Activated naive CD4-positive, alpha-beta T cell (primary cell): ENCODE measurements at regions not wholly inside any gene's neighbourhood (a gene's known extent, or its start where the extent isn't known, plus 50 kb on each side); places are given as distances from the start of the nearest gene placed in this dataset.
A peak's percentile ranks its signal among the peaks of the same experiment; 100 is the strongest.

Source experiments
- DNase-seq, 4 experiments: peaks; one replicate each; lab custom pipeline; 2025; lab: John Stamatoyannopoulos, UW

DNA sequence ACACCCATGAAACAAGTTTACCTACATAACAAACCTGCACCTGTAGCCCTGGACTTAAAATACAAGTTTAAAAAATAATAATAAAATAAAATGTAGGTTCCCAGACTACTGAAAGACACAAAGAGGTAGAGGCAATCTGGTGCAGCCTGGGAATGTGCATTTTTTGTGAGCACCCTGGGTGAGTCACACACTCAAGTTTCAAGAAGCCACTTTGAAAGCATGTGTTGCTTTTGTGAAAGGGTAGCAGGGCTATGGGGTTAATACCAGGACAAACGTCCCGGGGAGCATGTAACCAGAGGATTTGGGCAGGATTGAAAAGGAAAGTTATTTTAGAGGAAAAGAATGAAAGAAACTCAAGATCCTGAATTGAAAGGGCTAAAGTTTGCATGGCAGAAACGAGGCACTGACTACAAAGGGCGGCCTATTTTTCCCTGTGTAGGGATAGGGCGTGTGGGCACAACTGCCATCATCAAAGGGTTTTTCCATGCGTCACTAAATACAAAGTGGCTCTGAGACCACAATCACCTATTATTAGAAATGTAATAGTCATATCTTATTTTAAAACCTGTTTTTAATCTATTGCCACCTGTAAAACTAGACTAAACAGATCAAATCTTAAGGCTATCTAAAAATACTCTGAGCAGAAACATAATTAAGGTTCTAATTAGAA lies 314.9 kb downstream of the COG6 start:
- no peak for DNase-seq

DNA sequence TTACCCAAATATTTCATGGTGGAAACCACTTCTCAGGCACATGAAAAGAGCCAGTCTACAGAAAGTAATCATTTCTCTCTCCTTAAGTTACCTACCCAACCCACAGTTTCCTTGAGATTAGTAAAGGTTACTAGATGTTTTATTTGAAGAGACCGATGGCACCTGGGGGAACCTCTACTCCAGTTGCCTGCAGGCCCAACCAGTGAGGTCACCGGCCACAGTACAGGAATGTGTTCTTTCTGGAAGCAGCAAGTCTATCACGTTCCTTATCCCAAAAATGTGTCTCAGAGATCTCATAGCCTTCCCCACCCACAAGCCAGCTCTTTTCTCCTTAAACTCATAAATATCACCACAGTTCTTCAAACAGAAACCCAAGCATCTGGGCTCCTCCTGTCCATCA lies 316.1 kb downstream of the COG6 start:
- no peak for DNase-seq

DNA sequence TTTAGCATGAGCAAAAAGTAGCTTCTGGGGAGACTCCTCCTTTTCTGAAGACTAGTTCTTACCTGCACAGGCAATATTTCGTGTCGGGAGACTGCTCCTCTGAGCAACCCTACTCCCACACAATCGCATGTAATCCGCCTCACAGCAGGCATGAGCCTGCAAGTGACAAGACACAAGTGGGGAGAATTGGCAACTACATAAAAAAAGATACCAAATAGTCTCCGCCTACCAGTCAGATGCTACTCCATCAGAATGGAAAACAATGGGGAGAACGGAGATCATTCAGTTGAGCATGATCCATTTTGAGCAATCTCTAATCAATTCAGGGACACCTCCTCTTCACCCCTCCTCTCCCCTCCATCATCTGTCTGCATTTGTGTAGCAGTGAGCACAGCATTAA lies 321.0 kb downstream of the COG6 start:
- no peak for DNase-seq

DNA sequence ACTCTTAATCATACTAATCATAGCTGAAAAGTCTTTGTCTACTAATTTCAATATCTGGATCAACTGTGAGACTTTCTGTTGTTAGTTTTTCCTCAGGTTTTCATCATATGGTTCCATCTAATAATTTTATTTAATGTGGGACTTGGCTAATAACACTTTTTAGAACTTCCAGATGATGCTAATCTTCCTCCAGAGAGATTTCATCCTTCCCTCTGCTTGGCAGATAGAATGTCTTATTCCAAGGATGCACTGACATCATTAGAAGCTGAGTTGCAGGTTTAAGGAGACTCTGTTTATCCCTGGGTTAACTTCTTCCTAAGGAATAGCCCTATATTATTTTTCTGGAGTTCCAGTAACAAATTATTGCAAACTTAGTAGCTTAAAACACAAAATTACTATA lies 325.6 kb downstream of the COG6 start:
- no peak for DNase-seq

DNA sequence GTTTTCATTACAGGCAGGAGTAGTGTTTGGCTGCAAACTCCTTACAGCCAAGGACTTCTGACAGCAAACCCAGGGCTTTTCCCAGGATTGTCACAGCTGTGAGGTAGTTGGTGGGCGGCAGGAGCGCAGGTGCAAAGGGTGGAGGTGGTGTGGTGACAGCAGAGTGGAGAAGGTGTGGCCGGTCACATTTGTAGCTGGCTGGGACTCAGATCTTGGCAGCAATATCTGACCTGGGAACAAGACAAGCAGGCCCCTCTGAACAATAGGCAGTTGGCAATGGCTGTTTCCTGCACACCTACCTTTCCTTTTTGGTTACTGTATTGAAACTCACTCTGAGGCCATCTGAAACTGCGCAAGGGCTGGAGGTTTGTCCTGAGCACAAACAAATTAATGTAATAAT lies 327.3 kb downstream of the COG6 start:
- no peak for DNase-seq

DNA sequence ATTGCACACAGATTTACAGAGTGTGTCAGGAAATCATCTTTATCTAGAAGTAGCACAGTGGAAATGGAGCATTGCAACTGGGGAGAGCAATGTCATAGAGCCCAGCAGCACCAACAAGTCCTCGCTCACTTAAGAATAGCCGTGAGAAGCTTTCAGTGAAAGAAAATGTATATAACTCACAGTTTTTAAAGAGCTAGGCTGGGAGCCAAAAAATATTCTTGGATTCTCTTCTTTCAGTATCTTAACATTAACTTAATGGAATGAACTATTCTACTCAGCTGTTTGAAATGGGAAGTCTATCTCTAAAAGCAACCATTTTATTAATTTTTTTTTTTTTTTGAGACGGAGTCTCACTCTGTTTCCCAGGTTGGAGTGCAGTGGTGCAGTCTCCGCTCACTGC lies 329.6 kb downstream of the COG6 start:
- no peak for DNase-seq

DNA sequence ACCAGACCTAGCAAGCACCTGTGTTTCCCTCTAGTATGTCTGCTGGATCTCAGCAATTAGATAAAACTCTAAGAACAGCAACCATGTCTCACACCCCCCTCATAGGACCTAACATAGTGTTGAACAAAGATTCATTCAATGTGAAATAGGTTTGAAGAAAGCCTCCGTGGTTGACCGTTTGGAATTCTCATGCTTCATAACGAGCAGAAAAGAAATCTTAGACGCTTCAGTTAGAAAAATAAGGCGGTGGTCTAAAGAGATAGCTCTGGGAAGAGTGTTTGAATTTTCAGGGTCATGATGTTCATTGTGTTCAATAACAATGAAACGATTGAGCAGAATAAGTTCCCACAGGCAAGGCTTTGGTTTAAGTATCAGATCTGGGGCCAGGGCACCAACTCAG lies 332.9 kb downstream of the COG6 start:
- DNase-seq: no peak

DNA sequence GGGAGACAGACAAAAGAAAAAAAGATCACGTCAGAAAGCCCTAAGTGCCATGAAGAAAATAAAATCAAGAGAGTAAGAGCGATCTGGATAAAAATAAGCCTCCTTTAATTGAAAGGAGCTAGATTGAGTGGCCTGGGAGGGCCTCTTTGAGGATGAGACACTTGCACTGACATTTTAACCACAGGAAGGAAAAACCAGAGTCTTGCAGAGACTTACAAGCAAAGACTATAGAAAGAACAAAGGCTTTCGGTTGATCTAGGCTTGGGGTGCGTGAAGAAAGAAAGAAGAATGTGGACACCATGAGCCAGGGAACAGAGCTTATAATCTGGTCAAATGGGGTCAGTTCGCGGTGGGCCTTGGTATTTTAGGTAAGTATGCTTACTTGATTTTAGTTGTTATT lies 342.7 kb downstream of the COG6 start:
- DNase-seq: no peak

DNA sequence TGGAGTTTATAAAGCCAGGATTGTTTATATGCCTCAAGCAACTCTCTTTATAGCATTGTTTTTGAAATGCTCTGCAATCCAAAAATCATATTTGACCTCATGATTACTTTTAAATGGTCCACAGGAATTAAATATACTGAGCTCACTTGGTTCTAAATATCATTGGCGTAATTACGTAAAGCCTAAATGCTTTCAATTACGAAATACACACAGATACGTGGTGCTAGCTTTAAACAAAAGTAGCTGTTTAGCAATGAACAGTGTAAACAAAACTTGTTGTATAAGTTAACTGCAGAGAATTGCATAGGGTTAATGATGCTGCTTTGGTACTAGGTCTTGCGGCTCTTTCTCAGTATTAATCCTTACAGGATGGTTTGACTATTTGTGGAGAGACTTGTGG lies 346.6 kb downstream of the COG6 start:
- DNase-seq: no peak

DNA sequence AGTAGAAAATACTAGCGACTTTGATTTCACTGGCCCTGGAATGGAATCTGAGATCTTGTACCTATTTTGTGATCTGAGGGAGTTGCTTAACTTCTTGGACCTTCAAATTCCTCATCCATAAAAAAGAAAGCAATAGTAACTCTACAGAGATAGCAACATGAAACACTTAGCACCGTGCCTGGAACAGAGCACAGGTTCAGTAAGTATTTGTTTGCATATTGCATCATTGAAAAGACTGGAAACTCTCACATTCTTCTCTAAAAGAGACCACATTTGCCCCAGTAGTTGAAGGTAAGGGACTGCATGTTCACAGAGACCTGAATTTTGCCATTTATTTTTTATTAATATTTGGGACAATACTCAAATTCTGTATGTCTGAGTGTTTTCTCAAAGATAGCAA lies 358.1 kb downstream of the COG6 start:
- no peak for DNase-seq

DNA sequence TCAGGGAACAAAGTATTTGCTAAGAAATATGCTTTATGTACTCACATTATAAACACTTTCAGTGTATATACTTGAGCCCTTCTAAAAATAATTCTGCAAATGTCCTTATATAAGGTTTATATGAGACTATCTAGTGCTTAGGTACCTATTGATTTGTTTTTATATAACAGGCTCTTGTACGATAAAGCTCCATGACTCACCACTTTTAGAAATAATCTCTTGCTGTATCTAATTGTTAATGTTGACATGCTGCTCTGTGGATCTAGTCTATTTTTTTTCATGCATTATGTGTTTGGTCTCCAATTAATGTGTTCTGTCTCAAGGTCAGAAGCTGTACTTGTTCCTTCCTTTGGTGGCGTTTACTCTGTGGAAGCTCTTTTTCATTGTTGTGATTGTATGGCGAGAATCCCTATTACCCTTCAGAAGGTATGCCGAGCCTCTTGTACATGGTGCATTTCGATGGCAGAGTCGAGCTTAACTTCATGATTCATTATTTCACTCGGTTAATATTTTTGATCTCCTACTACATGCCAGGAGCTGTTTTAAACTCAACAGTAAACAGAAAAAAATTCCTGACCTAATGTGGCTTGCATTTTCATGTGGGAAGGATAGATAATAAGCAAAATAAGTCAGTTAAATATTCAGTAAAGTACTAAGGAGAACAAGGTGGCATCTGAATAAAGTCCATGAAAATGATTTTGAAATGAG lies 361.6 kb downstream of the COG6 start:
- DNase-seq: no peak

DNA sequence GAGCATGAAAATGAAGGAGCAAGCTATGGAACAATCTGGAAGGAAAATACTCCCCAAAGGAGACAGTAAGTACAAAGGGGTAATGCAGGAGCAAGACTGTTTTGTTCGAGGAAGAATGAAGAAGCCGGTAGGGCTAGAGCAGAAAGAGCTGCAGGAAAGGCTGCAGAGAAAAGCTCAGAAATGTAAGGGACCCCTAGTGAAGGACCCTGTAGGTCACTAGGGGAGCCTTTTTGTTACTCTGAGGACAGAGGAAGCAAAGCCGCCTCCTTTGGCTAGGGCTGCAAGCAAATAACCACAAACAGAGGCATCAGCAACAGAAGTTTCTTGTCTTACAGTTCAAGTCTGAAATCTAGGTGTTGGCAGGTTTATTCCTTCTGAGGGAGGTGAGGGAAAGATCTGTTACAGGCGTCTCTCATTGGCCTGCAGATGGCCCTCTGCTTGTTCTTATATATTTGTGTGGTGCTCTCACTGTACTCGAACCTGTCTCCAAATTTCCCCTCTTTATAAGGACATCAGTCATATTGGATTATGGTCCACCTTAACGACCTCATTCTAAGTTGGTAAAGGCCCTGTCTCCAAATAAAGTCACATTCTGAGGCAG lies 362.3 kb downstream of the COG6 start:
- DNase-seq: no peak

DNA sequence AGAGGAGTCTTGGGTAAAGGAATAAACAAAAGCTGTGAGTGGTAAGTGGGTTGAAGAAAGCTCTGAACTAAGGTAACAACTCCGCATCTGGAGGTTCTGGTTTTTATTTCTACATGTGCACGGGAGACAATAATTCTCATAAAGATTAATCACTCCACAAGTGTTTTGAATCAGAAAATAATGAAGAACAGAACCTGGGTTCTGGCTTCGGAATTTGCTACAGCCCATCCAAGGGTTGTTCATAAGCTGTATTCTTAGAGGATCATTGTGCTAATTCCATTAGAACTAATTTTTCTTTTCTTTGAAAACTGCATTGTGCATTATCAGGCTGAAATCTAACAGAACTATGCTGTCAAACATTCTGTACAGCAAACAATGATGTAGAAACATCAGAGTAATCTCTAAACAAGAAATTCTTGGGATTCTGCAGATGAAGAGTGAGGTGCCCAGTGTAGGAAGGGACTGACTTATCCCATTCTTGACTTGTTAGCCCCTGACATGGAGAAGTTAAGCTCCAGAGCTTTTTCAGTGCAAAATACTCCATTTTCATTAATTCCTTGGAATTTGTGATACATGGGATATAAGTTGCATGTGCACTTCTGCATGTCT lies 368.2 kb downstream of the COG6 start:
- no peak for DNase-seq

DNA sequence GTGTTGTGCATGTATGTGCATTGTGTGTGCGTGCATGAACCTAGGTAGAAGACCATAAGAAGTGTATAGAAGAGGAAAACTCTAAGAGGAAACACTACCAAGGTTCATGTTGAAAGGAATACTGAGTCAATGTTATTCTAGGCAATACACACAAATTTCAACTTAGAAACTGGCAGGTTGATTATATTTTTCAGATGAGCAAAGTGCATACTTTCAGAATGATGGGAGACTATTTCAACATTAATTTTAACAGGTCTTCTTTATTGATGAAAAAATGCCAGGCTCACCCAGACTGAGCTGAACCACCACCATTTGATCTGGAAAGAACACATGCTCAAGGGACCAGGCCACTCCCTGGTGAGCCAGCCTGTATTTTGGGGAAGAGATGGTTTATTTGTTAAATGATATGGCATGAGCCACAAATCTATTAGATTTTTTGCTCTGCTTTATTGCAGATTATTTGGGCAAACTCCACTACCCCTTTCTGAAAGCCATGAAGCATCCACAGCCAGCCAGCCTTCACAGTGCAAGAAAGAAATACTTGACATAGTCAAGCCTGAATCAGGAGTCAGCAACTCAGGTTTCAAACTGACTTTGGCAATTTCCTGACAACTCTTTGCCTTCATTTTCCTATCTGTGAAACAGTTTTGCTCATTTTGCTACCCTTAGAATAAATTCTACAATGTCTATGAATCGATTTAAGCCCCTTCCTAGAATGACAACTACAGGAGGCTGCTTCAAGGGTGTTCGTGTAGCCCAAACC lies 368.9 kb downstream of the COG6 start:
- DNase-seq: no peak

DNA sequence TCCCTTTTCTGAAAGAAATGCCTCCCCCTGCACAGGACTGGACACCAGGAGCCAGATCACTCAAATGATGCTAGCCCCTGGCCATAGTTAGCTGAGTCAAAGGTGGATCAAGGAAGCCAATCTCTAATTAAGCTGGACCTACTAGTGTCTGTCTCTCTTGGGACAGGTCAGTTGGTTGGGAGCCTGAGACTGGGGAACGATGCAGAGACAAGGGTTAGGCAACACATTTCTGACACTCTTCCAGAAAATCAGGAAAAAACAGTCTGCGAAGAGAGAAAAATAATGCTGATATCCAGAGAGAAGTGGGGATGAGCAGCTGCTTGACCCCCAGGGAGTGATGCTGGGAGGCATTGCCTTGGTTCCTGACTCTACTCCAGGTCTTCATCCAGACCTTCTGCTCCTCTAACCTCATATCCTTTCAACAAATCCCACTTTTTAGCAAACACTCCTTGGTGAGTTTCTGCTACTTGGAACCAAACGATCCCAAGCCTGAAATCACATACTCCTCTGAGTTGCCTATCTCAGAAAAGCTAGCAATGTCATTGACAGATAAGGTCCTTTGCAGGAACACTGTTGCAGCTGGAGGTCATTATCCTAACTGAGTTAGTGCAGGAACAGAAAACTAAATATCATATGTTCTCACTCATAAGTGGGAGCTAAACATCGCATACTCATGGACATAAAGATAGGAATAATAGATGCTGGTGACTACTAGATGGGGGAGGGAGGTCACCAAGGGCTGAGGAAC lies 369.7 kb downstream of the COG6 start:
- DNase-seq: no peak

DNA sequence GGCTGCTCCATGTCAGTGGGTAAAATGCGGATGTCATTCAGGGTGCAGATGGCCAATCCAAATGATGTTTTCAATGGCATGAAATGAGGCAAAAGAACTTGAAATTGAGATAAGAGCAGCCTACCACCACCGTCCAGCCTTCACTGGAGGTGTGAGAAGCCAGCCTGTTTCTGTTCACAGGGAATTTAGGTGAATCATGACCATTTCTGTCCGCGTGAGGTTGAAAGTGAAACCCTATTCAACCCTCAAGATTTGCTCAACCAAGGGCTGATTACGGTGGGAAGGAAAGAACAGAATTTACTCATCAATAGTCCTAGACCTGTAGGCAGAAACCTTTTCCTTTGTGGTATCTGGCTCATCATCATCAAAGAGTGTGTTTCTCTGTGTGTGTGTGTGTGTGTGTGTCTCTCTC lies 370.7 kb downstream of the COG6 start:
- DNase-seq: peak in 1 of 4 experiments; percentile 2

DNA sequence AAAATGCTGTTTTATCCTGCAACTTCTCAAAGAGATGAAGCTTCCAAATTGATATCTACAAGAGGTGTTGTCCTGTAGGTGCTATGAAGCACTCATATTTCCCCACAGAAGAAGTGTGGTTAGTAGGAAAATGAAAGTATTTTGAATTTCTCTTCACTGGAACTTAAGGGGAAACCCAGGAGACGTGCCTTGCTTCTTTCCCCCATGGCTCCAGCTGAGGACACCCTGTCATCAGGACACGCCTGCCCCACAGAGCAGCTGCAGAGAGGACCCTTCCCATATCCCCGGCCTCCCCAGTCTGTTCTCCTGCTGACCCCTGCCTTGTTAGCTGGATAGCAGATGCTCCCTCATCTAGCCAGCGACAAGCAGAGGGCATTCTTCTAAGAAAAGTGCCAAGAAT lies 371.3 kb downstream of the COG6 start:
- peak in 1 of 4 experiments; percentile 9 for DNase-seq

DNA sequence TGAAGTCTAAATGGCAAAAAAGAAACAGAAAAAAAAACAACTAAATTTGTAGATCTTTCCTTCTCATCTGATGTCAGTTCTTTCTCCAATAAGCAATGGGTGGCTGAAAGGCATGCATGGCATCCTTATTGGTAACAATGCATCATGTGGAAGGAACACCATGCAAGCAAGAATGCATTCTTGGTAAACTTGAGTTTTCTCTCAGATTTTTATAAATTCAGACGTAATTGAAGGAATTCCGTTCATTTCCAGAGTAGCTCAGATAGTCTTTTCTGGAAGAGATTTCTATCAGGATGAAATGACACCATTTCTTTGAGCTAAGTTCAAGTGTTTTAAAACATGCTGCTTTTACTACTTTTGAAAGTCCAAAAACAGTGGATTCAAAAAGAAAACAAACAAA lies 373.0 kb downstream of the COG6 start:
- no peak for DNase-seq

DNA sequence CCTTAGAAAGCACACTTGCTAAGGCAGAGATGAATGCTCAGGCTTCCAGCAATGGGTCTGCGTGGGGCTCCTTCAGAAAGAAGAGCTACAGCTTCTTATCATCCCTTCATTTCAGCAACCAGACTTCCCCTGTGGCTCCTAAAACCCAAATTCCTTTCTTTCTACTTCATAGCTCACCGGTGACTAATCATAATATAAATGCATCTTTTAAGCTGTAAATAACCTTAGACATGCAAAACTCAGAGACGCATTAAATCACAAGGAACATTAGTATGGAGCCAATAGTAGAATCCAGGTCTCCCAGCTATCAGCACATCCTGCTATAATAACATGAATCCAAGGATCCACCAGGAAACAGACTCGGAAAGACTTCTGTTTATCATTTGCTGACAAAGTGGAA lies 375.6 kb downstream of the COG6 start:
- DNase-seq: no peak

DNA sequence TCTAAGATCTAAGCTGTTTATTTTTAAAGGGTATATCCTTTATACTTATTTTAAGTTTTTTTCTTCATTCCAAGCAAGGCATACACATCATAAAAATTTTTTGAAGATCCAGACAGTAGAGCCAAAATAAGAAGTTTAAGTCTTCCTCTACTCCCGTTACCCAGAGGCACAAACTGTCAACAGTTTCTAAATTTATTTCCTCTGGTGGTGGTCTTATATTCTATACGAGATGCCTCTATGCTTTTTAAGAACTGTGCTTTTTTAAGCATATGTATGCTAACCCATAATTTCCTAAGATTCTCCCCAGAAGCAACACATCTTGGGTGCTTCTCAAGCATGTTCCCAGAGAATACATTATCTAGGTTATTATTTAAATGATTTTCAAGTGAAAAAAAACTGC lies 383.6 kb downstream of the COG6 start:
- DNase-seq: no peak

DNA sequence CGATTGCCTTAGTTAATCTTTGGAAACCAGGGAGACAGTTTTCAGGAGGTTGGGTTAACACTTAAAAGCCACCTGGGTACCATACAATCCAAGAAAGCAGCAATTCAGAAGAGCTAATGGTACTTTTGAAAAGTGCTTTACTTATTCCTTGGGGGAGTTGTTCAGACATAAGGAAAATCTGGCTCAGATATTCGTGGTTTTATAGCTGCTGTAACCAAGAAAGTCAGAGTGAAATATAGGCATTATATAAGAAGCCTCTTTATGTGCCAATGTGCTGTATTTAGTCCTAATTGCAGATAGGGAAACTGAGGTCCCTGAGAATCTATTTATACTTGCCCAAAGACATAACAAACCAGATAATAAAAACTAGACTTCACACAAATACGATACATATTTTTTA lies 387.5 kb downstream of the COG6 start:
- no peak for DNase-seq

DNA sequence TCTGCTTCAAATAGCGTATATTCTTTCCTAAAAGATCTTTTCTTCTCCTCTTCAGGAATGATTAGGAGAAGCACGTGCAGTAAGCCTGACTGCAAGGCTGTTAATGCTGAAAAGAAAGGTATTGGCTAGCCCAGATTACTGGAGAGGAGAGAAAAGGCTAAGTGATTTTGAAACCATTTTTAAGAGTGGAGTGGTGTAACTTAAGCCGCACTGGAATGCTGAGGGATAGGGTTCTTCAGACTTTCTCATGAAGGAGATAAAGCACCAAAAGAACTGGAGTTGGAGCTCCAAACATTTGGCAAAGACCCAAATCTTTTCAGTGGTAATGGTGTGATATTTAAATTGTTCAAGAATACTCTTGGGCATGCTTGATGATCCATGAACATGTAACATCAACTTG lies 388.3 kb downstream of the COG6 start:
- no peak for DNase-seq
